ENCODE measurements at regions not wholly inside any gene's neighbourhood (a gene's known extent, or its start where the extent isn't known, plus 50 kb on each side); places are given as distances from the start of the nearest gene placed in this dataset.

- TF ChIP-seq, protein P1, sequence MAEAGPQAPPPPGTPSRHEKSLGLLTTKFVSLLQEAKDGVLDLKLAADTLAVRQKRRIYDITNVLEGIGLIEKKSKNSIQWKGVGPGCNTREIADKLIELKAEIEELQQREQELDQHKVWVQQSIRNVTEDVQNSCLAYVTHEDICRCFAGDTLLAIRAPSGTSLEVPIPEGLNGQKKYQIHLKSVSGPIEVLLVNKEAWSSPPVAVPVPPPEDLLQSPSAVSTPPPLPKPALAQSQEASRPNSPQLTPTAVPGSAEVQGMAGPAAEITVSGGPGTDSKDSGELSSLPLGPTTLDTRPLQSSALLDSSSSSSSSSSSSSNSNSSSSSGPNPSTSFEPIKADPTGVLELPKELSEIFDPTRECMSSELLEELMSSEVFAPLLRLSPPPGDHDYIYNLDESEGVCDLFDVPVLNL (CRISPR knock-in tag; IDR thresholded peaks at IDR 0.05; ENCODE audit: borderline replicate concordance, low read depth) = no peak
- TF ChIP-seq CREB1 (CRISPR knock-in tag; IDR thresholded peaks at IDR 0.05) = no peak
- TF ChIP-seq ZNF396 (CRISPR knock-in tag; IDR thresholded peaks at IDR 0.05; ENCODE audit: borderline replicate concordance) = no peak
- TF ChIP-seq, protein P2, sequence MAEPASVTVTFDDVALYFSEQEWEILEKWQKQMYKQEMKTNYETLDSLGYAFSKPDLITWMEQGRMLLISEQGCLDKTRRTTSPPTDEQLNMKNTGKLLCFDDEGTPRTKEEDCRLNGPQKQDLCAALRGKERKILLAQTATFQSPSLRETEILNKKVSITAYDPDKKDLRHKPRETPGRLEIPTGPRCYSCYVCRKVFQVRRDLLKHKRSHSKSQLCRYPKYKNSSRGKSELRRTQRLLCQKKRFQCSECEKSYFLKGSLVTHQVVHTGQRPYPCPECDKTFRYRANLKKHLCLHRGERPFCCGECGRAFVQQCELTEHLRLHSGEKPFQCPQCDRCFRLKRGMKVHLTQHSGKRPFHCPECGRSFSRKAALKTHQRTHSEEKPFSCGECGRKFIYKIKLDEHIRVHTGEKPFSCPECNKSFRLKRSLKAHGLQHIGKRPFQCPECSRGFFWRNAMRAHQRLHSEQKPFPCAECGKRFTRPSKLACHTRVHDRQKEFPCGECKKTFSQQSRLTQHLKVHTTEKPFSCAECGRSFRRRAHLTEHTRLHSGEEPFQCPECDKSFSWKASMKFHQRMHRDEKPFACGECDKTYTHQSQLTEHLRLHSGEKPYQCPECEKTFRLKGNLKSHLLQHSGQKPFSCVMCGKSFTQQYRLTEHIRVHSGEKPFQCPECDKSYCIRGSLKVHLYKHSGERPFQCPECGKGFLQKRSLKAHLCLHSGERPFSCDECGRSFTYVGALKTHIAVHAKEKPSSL (CRISPR knock-in tag; conservative IDR thresholded peaks at IDR 0.05) = no peak
- TF ChIP-seq GTF2I (CRISPR knock-in tag; conservative IDR thresholded peaks at IDR 0.05) = no peak
- no peak for TF ChIP-seq ZNF263 (CRISPR knock-in tag; IDR thresholded peaks at IDR 0.05; ENCODE audit: low read depth)
- TF ChIP-seq JUN (CRISPR knock-in tag; IDR thresholded peaks at IDR 0.05) = no peak
- TF ChIP-seq JAZF1 (CRISPR knock-in tag; IDR thresholded peaks at IDR 0.05) = no peak
These were observed 55.4 kb upstream of the UBL3 start (continued) for GRCh38 chr13:29905845-29906244.

DNA sequence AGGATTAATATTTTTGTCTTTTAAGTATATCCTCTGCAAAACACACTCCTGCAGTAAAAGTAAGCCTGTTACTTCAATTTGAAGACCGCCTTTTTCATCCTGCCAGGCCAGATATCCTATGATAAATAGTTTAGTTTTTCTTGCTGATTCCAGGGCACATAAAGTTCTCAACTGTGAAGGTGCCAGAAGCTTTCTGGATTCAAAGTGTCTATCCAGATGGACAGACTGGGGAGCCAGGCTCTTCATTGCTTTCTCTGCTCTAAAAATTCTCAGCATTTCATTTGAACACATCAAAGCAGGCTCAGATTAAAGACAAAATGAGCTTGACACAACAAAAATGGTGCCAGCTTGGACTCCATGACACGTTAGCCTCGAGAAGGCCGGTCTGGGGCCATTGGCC is 53.6 kb upstream of the UBL3 start:
- DNase-seq (ENCODE audit: low spot score) (no peak), ATAC-seq (no peak)
- H3K4me3 Mint-ChIP-seq = no peak overlapping the region
- TF ChIP-seq, protein P3, sequence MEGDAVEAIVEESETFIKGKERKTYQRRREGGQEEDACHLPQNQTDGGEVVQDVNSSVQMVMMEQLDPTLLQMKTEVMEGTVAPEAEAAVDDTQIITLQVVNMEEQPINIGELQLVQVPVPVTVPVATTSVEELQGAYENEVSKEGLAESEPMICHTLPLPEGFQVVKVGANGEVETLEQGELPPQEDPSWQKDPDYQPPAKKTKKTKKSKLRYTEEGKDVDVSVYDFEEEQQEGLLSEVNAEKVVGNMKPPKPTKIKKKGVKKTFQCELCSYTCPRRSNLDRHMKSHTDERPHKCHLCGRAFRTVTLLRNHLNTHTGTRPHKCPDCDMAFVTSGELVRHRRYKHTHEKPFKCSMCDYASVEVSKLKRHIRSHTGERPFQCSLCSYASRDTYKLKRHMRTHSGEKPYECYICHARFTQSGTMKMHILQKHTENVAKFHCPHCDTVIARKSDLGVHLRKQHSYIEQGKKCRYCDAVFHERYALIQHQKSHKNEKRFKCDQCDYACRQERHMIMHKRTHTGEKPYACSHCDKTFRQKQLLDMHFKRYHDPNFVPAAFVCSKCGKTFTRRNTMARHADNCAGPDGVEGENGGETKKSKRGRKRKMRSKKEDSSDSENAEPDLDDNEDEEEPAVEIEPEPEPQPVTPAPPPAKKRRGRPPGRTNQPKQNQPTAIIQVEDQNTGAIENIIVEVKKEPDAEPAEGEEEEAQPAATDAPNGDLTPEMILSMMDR (IDR thresholded peaks at IDR 0.05) = no peak
- no peak for TF ChIP-seq ZNF317 (CRISPR knock-in tag; IDR thresholded peaks at IDR 0.05; ENCODE audit: borderline replicate concordance, low read depth)
- no peak for TF ChIP-seq MAX (CRISPR knock-in tag; IDR thresholded peaks at IDR 0.05)
- no peak for TF ChIP-seq CDX4 (CRISPR knock-in tag; IDR thresholded peaks at IDR 0.05; ENCODE audit: borderline replicate concordance)
- TF ChIP-seq ZNF671 (CRISPR knock-in tag; IDR thresholded peaks at IDR 0.05) = no peak
- TF ChIP-seq FOXP1 (CRISPR knock-in tag; IDR thresholded peaks at IDR 0.05; ENCODE audit: borderline replicate concordance) = no peak
- TF ChIP-seq HMGA2 (CRISPR knock-in tag; IDR thresholded peaks at IDR 0.05) = no peak
- TF ChIP-seq MYBL2 (CRISPR knock-in tag; IDR thresholded peaks at IDR 0.05) = no peak
- no peak for TF ChIP-seq ZBTB21 (CRISPR knock-in tag; IDR thresholded peaks at IDR 0.05; ENCODE audit: borderline replicate concordance)
- TF ChIP-seq ZNF138 (CRISPR knock-in tag; conservative IDR thresholded peaks at IDR 0.05) = no peak
- TF ChIP-seq ERG (CRISPR knock-in tag; IDR thresholded peaks at IDR 0.05) = no peak
- peaks cover 13% of the 10 kb centered on the region for H3K4me1 Mint-ChIP-seq
- peaks cover 12% of the 10 kb centered on the region for H3K9me3 Mint-ChIP-seq
- POLR2A ChIA-PET = interaction anchor here (0.7 kb wide), 1 partner anchor 71 kb away, joined by 4 read pairs; no protein-coding TSS in a partner anchor
- no peaks in the 10 kb centered on the region for H3K27me3 Mint-ChIP-seq (ENCODE audit: low read depth)
- H3K36me3 Mint-ChIP-seq = peaks cover 3% of the 10 kb centered on the region; the same call in 1 of the 2 replicates
- CTCF ChIA-PET = no interaction called here
- no peak overlapping the region for H3K27ac Mint-ChIP-seq
